Activated CD8-positive, alpha-beta T cell treated with anti-CD3 and anti-CD28 coated beads for 36 hours (primary cell): ENCODE measurements at regions not wholly inside any gene's neighbourhood (a gene's known extent, or its start where the extent isn't known, plus 50 kb on each side); places are given as distances from the start of the nearest gene placed in this dataset.

ENCODE experiments used
- ATAC-seq: fragments of 200-7000 bp; cut with Tn5 transposase; one replicate; pipeline ENCODE4 v1.10.0; 2021; ENCODE audit warnings: mild to moderate bottlenecking, moderate library complexity
- CTCF ChIA-PET: fragments of 350-600 bp; sonication (Branson Sonifier 250); formaldehyde crosslinking; loops from one replicate; lab custom pipeline; 2021; ENCODE audit warnings: antibody characterized with exemption; lab: Charles Lee
- POLR2A ChIA-PET: fragments of 350-600 bp; sonication (Branson Sonifier 250); formaldehyde crosslinking; loops from one replicate; lab custom pipeline; 2021; ENCODE audit warnings: antibody characterized with exemption; lab: Charles Lee
- DNase-seq: peaks from one replicate; pipeline ENCODE4 v3.0.0-alpha.2; 2020
- H3K27ac Mint-ChIP-seq: one replicate; pipeline ENCODE4 v1.8.0; 2021; ENCODE audit warnings: mild to moderate bottlenecking, mixed read lengths
- H3K27me3 Mint-ChIP-seq: one replicate; pipeline ENCODE4 v1.8.0; 2021; ENCODE audit warnings: mixed read lengths
- H3K36me3 Mint-ChIP-seq: one replicate; pipeline ENCODE4 v1.8.0; 2021; ENCODE audit warnings: low read depth, mixed read lengths
- H3K4me1 Mint-ChIP-seq: one replicate; pipeline ENCODE4 v1.8.0; 2021; ENCODE audit warnings: low read depth, mixed read lengths
- H3K4me3 Mint-ChIP-seq: one replicate; pipeline ENCODE4 v1.8.0; 2021; ENCODE audit warnings: mild to moderate bottlenecking, moderate library complexity, mixed read lengths
- H3K9me3 Mint-ChIP-seq: one replicate; pipeline ENCODE4 v1.8.0; 2021; ENCODE audit warnings: mixed read lengths
- intact Hi-C: fragments of 100-400 bp; cut with micrococcal nuclease; formaldehyde crosslinking; loops from one replicate; pipeline ENCODE4 v1.10.0; 2022
- TF ChIP-seq, protein P1 (sequence below): fragments of 200-600 bp; IDR thresholded peaks from one replicate; pipeline ENCODE4 v1.8.0; 2022; ENCODE audit warnings: antibody characterized with exemption, mild to moderate bottlenecking

DNA sequence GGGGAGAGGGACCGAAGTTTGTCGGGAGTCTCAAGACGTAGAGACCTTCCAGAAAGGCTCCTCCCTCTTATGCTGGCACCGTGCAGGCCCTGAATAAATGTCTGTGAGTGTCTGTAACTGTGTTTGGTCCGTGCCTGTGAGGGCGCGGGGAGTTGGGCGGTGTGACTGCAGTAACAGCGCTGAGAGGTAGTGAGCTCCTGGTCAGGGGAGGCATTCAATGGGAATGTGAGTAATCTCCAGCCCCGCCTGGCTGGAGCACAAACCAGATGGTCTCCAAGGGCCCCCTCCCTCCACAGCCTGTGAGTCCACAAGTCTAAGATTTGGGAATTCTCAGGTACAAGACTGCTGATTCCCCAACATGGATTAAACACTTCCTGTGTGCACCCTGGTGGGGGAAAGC, 100.0 kb downstream of the HMX1 start:
- no peaks in the 10 kb centered on the region for H3K27me3 Mint-ChIP-seq
- intact Hi-C loops, result no loop called here
- H3K27ac Mint-ChIP-seq, result no peak overlapping the region
- DNase-seq (no peak), ATAC-seq (no peak)
- H3K36me3 Mint-ChIP-seq, result no peaks in the 10 kb centered on the region
- H3K9me3 Mint-ChIP-seq, result no peaks in the 10 kb centered on the region
- TF ChIP-seq, protein P1, sequence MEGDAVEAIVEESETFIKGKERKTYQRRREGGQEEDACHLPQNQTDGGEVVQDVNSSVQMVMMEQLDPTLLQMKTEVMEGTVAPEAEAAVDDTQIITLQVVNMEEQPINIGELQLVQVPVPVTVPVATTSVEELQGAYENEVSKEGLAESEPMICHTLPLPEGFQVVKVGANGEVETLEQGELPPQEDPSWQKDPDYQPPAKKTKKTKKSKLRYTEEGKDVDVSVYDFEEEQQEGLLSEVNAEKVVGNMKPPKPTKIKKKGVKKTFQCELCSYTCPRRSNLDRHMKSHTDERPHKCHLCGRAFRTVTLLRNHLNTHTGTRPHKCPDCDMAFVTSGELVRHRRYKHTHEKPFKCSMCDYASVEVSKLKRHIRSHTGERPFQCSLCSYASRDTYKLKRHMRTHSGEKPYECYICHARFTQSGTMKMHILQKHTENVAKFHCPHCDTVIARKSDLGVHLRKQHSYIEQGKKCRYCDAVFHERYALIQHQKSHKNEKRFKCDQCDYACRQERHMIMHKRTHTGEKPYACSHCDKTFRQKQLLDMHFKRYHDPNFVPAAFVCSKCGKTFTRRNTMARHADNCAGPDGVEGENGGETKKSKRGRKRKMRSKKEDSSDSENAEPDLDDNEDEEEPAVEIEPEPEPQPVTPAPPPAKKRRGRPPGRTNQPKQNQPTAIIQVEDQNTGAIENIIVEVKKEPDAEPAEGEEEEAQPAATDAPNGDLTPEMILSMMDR, result no peak
- H3K4me1 Mint-ChIP-seq, result no peaks in the 10 kb centered on the region
- ChIA-PET POLR2A (interaction anchor here (0.9 kb wide), 1 partner anchor 12 kb away, joined by 3 read pairs; no protein-coding TSS in a partner anchor), CTCF (no interaction called here)
- no peak overlapping the region for H3K4me3 Mint-ChIP-seq

DNA sequence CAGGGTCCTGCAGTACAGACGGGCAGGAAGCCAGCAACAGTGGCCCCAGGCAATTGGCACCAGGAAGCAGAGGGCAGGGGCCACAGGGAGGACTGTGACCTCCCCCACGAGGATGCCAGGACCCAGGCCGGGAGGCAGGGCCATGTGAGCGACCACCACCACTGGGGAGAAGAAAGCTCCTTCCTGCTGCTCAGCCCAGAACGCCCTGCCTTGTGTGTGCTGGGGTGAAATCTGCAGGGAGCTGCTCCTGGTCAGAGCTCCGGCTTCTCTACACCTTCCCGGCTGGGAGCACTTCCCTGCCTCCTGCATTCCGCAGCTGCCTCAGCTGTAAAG, 100.4 kb downstream of the HMX1 start:
- no peak overlapping the region for H3K4me3 Mint-ChIP-seq
- H3K27ac Mint-ChIP-seq, result no peak overlapping the region
- no peak for DNase-seq
- H3K36me3 Mint-ChIP-seq, result no peaks in the 10 kb centered on the region
- intact Hi-C loops, result no loop called here
- no peak for ATAC-seq
- no peaks in the 10 kb centered on the region for H3K4me1 Mint-ChIP-seq
- no peaks in the 10 kb centered on the region for H3K9me3 Mint-ChIP-seq
- TF ChIP-seq, protein P1, result no peak
- ChIA-PET POLR2A (interaction anchor here (0.9 kb wide), 1 partner anchor 11 kb away, joined by 3 read pairs; no protein-coding TSS in a partner anchor), CTCF (no interaction called here)
- no peaks in the 10 kb centered on the region for H3K27me3 Mint-ChIP-seq

DNA sequence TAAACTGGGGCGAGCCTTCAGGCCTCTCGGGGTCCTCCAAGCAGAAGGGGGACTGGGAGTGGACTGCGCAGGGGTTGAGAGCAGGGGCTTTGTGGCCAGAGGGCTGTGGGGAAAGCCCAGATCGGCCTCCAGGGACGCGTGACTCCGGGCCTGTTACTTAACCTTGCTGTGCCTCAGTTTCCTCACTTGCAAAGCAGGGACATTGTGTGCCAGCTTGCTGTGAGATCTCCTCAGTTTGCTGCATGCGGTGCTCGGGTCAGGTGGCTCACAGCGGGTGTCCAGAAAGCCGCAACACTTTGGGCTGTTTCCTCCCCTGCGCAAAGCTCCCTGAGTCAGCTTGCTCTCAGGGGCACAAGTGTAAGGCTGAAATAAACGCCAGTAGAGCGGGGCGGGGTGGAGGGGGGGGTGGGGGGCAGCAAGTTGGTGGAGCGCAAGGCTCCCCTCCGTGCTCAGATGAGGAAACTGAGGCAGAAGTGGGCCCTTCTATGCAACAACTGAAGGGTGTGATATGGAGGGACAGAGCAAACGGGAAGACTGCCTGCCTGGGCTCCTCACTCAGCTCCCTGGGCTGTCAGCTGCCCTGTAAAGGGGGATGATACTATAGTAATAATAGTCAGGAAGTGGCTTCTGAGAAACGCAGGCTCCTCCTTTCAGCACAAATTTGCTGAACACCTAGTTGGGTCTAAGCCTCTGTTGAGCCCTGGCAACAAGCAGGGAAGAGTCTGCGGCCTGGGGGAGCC, 101.0 kb downstream of the HMX1 start:
- ChIA-PET CTCF (no interaction called here), POLR2A (interaction anchor here (0.9 kb wide), 1 partner anchor 11 kb away, joined by 3 read pairs; no protein-coding TSS in a partner anchor)
- DNase-seq (no peak), ATAC-seq (no peak)
- TF ChIP-seq, protein P1, result no peak
- H3K27me3 Mint-ChIP-seq, result no peaks in the 10 kb centered on the region
- intact Hi-C loops, result no loop called here
- no peak overlapping the region for H3K4me3 Mint-ChIP-seq
- H3K4me1 Mint-ChIP-seq, result no peaks in the 10 kb centered on the region
- no peaks in the 10 kb centered on the region for H3K36me3 Mint-ChIP-seq
- H3K9me3 Mint-ChIP-seq, result no peaks in the 10 kb centered on the region
- no peak overlapping the region for H3K27ac Mint-ChIP-seq

DNA sequence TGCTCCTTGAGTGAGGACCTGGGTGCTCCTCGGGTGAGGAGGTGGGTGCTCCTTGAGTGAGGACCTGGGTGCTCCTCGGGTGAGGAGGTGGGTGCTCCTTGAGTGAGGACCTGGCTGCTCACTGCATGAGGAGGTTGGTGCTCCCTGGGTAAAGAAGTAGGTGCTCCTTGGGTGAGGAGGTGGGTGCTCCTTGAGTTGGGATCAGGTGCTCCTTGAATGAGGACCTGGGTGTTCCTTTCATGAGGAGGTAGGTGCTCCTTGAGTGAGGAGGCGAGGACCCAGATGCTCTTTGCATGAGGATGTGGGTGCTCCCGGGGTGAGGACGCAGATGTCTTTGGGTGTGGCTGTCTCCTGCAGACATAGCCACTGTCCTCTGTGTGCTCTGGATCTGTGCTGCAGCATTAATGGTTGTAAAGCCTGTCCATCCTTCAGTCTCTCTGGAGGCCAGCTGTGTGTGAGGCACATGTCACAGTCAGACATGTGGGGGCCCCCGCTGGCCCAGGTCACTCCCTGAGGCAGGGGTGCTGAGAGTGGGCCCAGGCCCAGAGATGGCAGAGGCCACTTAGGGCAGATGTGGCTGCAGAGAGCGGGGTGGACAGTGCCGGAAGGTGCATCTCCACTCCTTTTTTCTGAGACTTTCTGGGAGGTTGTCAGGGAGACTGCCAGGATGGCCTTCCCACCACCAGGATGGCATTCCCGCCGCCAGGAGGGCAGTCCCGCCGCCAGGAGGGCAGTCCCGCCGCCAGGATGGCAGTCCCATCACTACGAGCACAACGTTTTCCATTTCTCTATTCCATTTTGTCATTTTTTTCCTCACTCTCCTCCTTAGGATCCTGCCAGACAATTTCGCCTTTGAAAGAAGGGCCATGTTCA, 101.8 kb downstream of the HMX1 start:
- ChIA-PET POLR2A (no interaction called here), CTCF (no interaction called here)
- no peak for DNase-seq
- Mint-ChIP-seq H3K4me3 (no peak overlapping the region), H3K27ac (no peak overlapping the region), H3K36me3 (no peaks in the 10 kb centered on the region), H3K4me1 (no peaks in the 10 kb centered on the region), H3K27me3 (no peaks in the 10 kb centered on the region), H3K9me3 (no peaks in the 10 kb centered on the region)
- TF ChIP-seq, protein P1, result no peak
- ATAC-seq, result no peak
- intact Hi-C loops, result no loop called here
